KMS-11 (cell line): ENCODE measurements at regions not wholly inside any gene's neighbourhood (a gene's known extent, or its start where the extent isn't known, plus 50 kb on each side); places are given as distances from the start of the nearest gene placed in this dataset.

ENCODE experiments used
- H2AFZ ChIP-seq: fragments of 200-600 bp; sonication (generic); 2 replicates; pipeline ENCODE4 v1.6.1; 2016; ENCODE audit warnings: antibody characterized with exemption, mixed run types, low read depth
- H3K27ac ChIP-seq: fragments of 200-600 bp; sonication (generic); 2 replicates; pipeline ENCODE4 v1.6.1; 2016; ENCODE audit warnings: mild to moderate bottlenecking, mixed run types
- H3K27me3 ChIP-seq: fragments of 200-600 bp; sonication (generic); 2 replicates; pipeline ENCODE4 v1.6.1; 2017; ENCODE audit warnings: mild to moderate bottlenecking, low read depth, mixed run types, moderate library complexity; ENCODE audit not compliant: insufficient read depth
- H3K36me3 ChIP-seq: fragments of 200-600 bp; sonication (generic); 2 replicates; pipeline ENCODE4 v1.6.1; 2017; ENCODE audit warnings: mild to moderate bottlenecking, mixed run types; ENCODE audit not compliant: insufficient read depth
- H3K4me1 ChIP-seq: fragments of 200-600 bp; sonication (generic); 2 replicates; pipeline ENCODE4 v1.6.1; 2016; ENCODE audit warnings: mild to moderate bottlenecking, low read depth, mixed run types; ENCODE audit not compliant: poor library complexity, severe bottlenecking
- H3K4me2 ChIP-seq: fragments of 200-600 bp; sonication (generic); 2 replicates; pipeline ENCODE4 v1.7.0; 2016; ENCODE audit warnings: mild to moderate bottlenecking, mixed run types
- H3K4me3 ChIP-seq: fragments of 200-600 bp; sonication (generic); IDR thresholded peaks from 2 replicates; pipeline ENCODE4 v1.6.1; 2017; ENCODE audit warnings: low read depth, low read length, mixed read lengths; ENCODE audit not compliant: insufficient read depth
- H3K79me2 ChIP-seq: fragments of 200-600 bp; sonication (generic); 2 replicates; pipeline ENCODE4 v1.6.1; 2016; ENCODE audit warnings: low read depth, mixed run types; ENCODE audit not compliant: insufficient read depth
- H3K9ac ChIP-seq: fragments of 200-600 bp; sonication (generic); 2 replicates; pipeline ENCODE4 v1.6.1; 2016; ENCODE audit warnings: mild to moderate bottlenecking, mixed run types
- H4K20me1 ChIP-seq: fragments of 200-600 bp; sonication (generic); 2 replicates; pipeline ENCODE4 v1.6.1; 2016; ENCODE audit warnings: mild to moderate bottlenecking, mixed run types; ENCODE audit not compliant: insufficient read depth
- CTCF ChIP-seq: fragments of 200-600 bp; sonication (generic); conservative IDR thresholded peaks from 2 replicates; pipeline ENCODE4 v1.6.1; 2017; ENCODE audit warnings: low read depth, mild to moderate bottlenecking, antibody characterized with exemption, low read length, moderate library complexity, mixed read lengths

GRCh38 chr16:9330095-9330494 is 238.7 kb downstream of the HAPSTR1 start:
- no peak overlapping the region for H2AFZ ChIP-seq
- H3K27ac ChIP-seq, result no peak overlapping the region
- H3K4me2 ChIP-seq, result no peak overlapping the region
- no peaks in the 10 kb centered on the region for H4K20me1 ChIP-seq
- H3K4me3 ChIP-seq, result no peak overlapping the region
- no peaks in the 10 kb centered on the region for H3K36me3 ChIP-seq
- H3K79me2 ChIP-seq, result no peaks in the 10 kb centered on the region
- no peaks in the 10 kb centered on the region for H3K27me3 ChIP-seq
- TF ChIP-seq CTCF, result no peak
- no peaks in the 10 kb centered on the region for H3K4me1 ChIP-seq
- H3K9ac ChIP-seq, result no peak overlapping the region

- Histone ChIP-seq H3K79me2 (no peaks in the 10 kb centered on the region), H2AFZ (no peak overlapping the region), H3K4me2 (no peak overlapping the region), H3K4me1 (no peaks in the 10 kb centered on the region), H3K9ac (no peak overlapping the region), H3K27ac (no peak overlapping the region), H3K27me3 (no peaks in the 10 kb centered on the region), H3K36me3 (no peaks in the 10 kb centered on the region), H4K20me1 (no peaks in the 10 kb centered on the region), H3K4me3 (no peak overlapping the region)
- no peak for TF ChIP-seq CTCF
These were observed 240.1 kb downstream of the HAPSTR1 start for GRCh38 chr16:9331503-9331902.

GRCh38 chr16:9332574-9333148 is 241.2 kb downstream of the HAPSTR1 start:
- Histone ChIP-seq H2AFZ (no peak overlapping the region), H3K4me1 (no peaks in the 10 kb centered on the region), H3K36me3 (no peaks in the 10 kb centered on the region), H3K4me3 (no peak overlapping the region), H3K27me3 (no peaks in the 10 kb centered on the region), H3K4me2 (no peak overlapping the region), H3K27ac (no peak overlapping the region), H4K20me1 (no peaks in the 10 kb centered on the region), H3K79me2 (no peaks in the 10 kb centered on the region), H3K9ac (no peak overlapping the region)
- TF ChIP-seq CTCF, result no peak

GRCh38 chr16:9333469-9333868 is 242.0 kb downstream of the HAPSTR1 start:
- Histone ChIP-seq H3K36me3 (no peaks in the 10 kb centered on the region), H3K79me2 (no peaks in the 10 kb centered on the region), H2AFZ (no peak overlapping the region), H3K4me1 (no peaks in the 10 kb centered on the region), H3K27me3 (no peaks in the 10 kb centered on the region), H3K27ac (no peak overlapping the region), H4K20me1 (no peaks in the 10 kb centered on the region), H3K4me2 (no peak overlapping the region), H3K4me3 (no peak overlapping the region), H3K9ac (no peak overlapping the region)
- no peak for TF ChIP-seq CTCF

GRCh38 chr16:9334103-9334502 is 242.7 kb downstream of the HAPSTR1 start:
- H3K36me3 ChIP-seq, result no peaks in the 10 kb centered on the region
- H2AFZ ChIP-seq, result no peak overlapping the region
- H3K4me3 ChIP-seq, result no peak overlapping the region
- H3K4me1 ChIP-seq, result no peaks in the 10 kb centered on the region
- H3K4me2 ChIP-seq, result no peak overlapping the region
- TF ChIP-seq CTCF, result no peak
- no peaks in the 10 kb centered on the region for H4K20me1 ChIP-seq
- H3K79me2 ChIP-seq, result no peaks in the 10 kb centered on the region
- no peaks in the 10 kb centered on the region for H3K27me3 ChIP-seq
- no peak overlapping the region for H3K9ac ChIP-seq
- no peak overlapping the region for H3K27ac ChIP-seq
